SH-SY5Y (cell line): ENCODE measurements at regions not wholly inside any gene's neighbourhood (a gene's known extent, or its start where the extent isn't known, plus 50 kb on each side); places are given as distances from the start of the nearest gene placed in this dataset.

Experiments
- GATA2 ChIP-seq: IDR thresholded peaks from 2 replicates; pipeline ENCODE4 v1.6.1; 2011; ENCODE audit warnings: mild to moderate bottlenecking, low read depth, low read length
- GATA3 ChIP-seq: IDR thresholded peaks from 2 replicates; pipeline ENCODE4 v1.6.1; 2011; ENCODE audit warnings: low read depth, mild to moderate bottlenecking, low read length, moderate library complexity

- no peak for TF ChIP-seq GATA3
- no peak for TF ChIP-seq GATA2
These were observed 190.6 kb downstream of the SEC14L1 start for GRCh38 chr17:77331301-77331864.
